Activated T-helper 17 cell treated with anti-CD3 and anti-CD28 coated beads, Interleukin-2, amount 50 U/mL, for 72 hours (primary cell): ENCODE measurements at regions not wholly inside any gene's neighbourhood (a gene's known extent, or its start where the extent isn't known, plus 50 kb on each side); places are given as distances from the start of the nearest gene placed in this dataset.

ENCODE experiments used
- ATAC-seq: fragments of 150-1000 bp; cut with Tn5 transposase; replicated peaks from 2 replicates; pipeline ENCODE4 v1.10.0; 2021; ENCODE audit warnings: mild to moderate bottlenecking, moderate library complexity
- H3K27ac Mint-ChIP-seq: one replicate; pipeline ENCODE4 v1.8.0; 2022; ENCODE audit warnings: mixed read lengths
- H3K27me3 Mint-ChIP-seq: one replicate; pipeline ENCODE4 v1.8.0; 2022; ENCODE audit warnings: mixed read lengths
- H3K36me3 Mint-ChIP-seq: one replicate; pipeline ENCODE4 v1.8.0; 2022; ENCODE audit warnings: low read depth, mild to moderate bottlenecking, mixed read lengths
- H3K4me1 Mint-ChIP-seq: one replicate; pipeline ENCODE4 v1.8.0; 2022; ENCODE audit warnings: mixed read lengths
- H3K4me3 Mint-ChIP-seq: one replicate; pipeline ENCODE4 v1.8.0; 2022; ENCODE audit warnings: mild to moderate bottlenecking, mixed read lengths
- H3K9me3 Mint-ChIP-seq: one replicate; pipeline ENCODE4 v1.8.0; 2022; ENCODE audit warnings: mixed read lengths

DNA sequence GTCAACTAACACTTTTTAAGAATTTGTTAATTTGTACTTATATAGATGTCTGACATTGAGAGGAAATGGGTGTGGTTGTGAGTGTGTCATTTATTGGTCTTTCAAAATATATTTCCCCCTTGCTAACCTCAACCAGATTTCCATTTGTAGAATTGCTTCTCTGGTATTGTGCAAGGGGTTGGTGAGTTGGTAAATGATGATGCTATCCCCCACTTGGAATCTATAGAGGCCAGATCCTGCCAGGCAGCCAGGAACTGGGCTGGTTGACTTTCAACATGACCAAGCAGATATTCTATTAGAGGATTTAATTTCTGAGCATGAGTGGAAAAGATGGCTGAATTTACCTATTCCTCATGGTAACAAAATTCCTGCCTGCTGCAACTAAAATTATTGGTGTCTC, 306.6 kb upstream of the KIF2A start:
- Mint-ChIP-seq H3K27ac (no peak overlapping the region), H3K36me3 (no peaks in the 10 kb centered on the region), H3K4me1 (no peaks in the 10 kb centered on the region), H3K9me3 (peaks cover 7% of the 10 kb centered on the region), H3K4me3 (no peak overlapping the region), H3K27me3 (peaks cover 3% of the 10 kb centered on the region)
- ATAC-seq, result no peak

DNA sequence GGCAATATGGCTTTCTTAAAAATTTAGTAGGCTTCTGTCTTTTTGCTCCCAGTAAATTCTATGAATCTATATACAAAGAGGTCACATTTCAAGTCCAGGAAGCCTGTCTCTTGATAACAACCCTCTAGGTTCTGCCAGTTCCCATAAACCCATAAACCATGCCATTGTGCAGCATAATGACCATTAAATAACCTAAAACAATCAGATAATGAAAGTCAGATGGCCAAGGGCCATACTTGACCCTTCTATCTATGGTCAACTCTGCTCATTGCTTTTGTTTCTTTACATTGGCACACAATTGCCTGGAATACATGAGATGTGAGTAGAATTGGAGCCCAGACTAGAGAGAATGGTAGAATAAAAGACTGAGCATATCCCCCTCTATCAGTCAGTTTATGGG, 305.4 kb upstream of the KIF2A start:
- Mint-ChIP-seq H3K9me3 (peaks cover 7% of the 10 kb centered on the region), H3K4me3 (no peak overlapping the region), H3K4me1 (no peaks in the 10 kb centered on the region), H3K27me3 (peaks cover 8% of the 10 kb centered on the region), H3K36me3 (no peaks in the 10 kb centered on the region), H3K27ac (no peak overlapping the region)
- no peak for ATAC-seq

- peaks cover 8% of the 10 kb centered on the region for H3K27me3 Mint-ChIP-seq
- H3K36me3 Mint-ChIP-seq, result no peaks in the 10 kb centered on the region
- H3K9me3 Mint-ChIP-seq, result peaks cover 7% of the 10 kb centered on the region
- ATAC-seq, result no peak
- H3K4me3 Mint-ChIP-seq, result no peak overlapping the region
- H3K27ac Mint-ChIP-seq, result no peak overlapping the region
- no peaks in the 10 kb centered on the region for H3K4me1 Mint-ChIP-seq
Observed at GRCh38 chr5:62001640-62002039, 304.4 kb upstream of the KIF2A start.

- Mint-ChIP-seq H3K36me3 (no peaks in the 10 kb centered on the region), H3K4me3 (no peak overlapping the region), H3K4me1 (no peaks in the 10 kb centered on the region), H3K27me3 (peaks cover 8% of the 10 kb centered on the region), H3K9me3 (peaks cover 7% of the 10 kb centered on the region), H3K27ac (no peak overlapping the region)
- no peak for ATAC-seq
Observed at GRCh38 chr5:62002436-62002835, 303.6 kb upstream of the KIF2A start.

- H3K4me1 Mint-ChIP-seq, result no peaks in the 10 kb centered on the region
- H3K9me3 Mint-ChIP-seq, result peaks cover 12% of the 10 kb centered on the region
- ATAC-seq, result no peak
Observed at GRCh38 chr5:62005551-62005950, 300.5 kb upstream of the KIF2A start.

GRCh38 chr5:62007457-62007856, 298.5 kb upstream of the KIF2A start:
- H3K4me3 Mint-ChIP-seq, result no peak overlapping the region
- no peak for ATAC-seq
- H3K36me3 Mint-ChIP-seq, result no peaks in the 10 kb centered on the region
- H3K27ac Mint-ChIP-seq, result no peak overlapping the region
- peaks cover 13% of the 10 kb centered on the region for H3K27me3 Mint-ChIP-seq
- H3K4me1 Mint-ChIP-seq, result no peaks in the 10 kb centered on the region
- H3K9me3 Mint-ChIP-seq, result peaks cover 10% of the 10 kb centered on the region

More at GRCh38 chr5:62005551-62005950, 300.5 kb upstream of the KIF2A start:
- H3K27ac Mint-ChIP-seq, result no peak overlapping the region
- H3K36me3 Mint-ChIP-seq, result no peaks in the 10 kb centered on the region
- H3K4me3 Mint-ChIP-seq, result no peak overlapping the region
- H3K27me3 Mint-ChIP-seq, result peaks cover 13% of the 10 kb centered on the region

DNA sequence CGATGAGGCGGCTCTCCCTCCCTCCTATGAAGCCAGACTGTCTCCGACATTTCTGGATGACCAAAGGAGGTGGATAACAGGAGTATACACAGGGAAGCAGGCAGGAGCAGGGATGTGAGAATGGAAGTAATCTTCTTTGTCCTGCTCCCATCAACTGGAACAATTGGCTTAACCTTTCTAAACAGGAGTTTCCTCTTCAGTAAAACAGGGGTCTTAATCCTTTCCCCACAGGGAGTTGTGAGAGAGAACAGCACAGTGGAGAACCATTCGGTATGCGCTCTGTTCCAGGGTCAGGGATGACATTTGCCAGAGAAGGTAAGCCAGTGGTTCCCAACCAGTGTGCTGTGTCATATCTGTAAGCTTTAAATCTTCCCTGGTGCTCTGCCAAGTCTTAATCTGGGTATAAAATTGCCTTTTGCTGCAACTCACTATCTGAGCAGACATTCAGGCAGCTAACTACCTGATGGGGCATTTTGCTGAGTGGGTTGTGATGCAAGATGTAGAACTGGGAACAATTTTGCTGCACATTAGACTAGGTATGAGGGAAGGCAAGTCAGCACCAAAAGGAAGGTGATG, 294.8 kb upstream of the KIF2A start:
- Mint-ChIP-seq H3K36me3 (no peaks in the 10 kb centered on the region), H3K4me3 (no peak overlapping the region), H3K4me1 (no peaks in the 10 kb centered on the region), H3K27me3 (peaks cover 5% of the 10 kb centered on the region), H3K27ac (no peak overlapping the region), H3K9me3 (peaks cover 11% of the 10 kb centered on the region)
- ATAC-seq, result no peak

GRCh38 chr5:62017092-62017491, 288.9 kb upstream of the KIF2A start:
- H3K36me3 Mint-ChIP-seq, result no peaks in the 10 kb centered on the region
- no peak overlapping the region for H3K27ac Mint-ChIP-seq
- peaks cover 11% of the 10 kb centered on the region for H3K9me3 Mint-ChIP-seq
- no peaks in the 10 kb centered on the region for H3K27me3 Mint-ChIP-seq
- no peaks in the 10 kb centered on the region for H3K4me1 Mint-ChIP-seq
- H3K4me3 Mint-ChIP-seq, result no peak overlapping the region
- ATAC-seq, result no peak

DNA sequence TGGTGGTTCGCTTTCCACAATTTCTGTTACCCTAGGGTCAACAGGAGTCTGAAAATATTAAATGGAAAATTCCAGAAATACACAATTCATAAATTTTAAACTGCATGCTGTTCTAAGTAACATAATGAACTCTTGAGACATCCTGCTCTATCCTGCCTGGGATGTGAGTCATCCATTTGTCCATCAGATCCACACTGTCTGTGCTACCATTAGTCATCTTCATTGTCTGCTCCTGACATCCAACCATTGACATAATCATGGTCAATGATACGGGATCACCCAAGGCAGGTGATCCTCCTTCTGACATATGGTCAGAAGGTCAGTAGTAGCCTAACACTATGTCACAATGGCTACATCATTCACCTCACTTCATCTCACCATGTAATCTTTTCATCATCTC, 276.7 kb upstream of the KIF2A start:
- no peaks in the 10 kb centered on the region for H3K36me3 Mint-ChIP-seq
- no peak overlapping the region for H3K4me3 Mint-ChIP-seq
- ATAC-seq, result no peak
- no peaks in the 10 kb centered on the region for H3K4me1 Mint-ChIP-seq
- no peak overlapping the region for H3K27ac Mint-ChIP-seq
- H3K9me3 Mint-ChIP-seq, result peaks cover 5% of the 10 kb centered on the region
- no peaks in the 10 kb centered on the region for H3K27me3 Mint-ChIP-seq

DNA sequence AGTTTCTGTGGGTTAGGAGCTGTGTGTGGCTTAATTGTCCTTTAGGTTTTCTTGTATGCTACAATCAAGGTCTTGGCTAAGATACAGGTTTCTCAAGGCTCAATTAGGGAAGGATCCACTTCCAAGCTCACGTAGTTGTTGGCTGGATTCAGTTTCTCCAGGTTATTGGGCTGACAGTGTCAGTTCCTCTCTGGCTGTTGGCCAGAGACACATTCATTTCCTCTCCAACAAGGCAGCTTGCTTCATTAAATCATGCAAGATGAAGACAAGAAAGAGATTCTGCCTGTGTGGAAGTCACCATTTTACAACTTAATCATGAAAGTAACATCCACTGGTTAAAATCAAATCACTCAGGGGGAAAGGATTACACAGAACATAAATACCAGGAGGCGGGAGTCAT, 275.7 kb upstream of the KIF2A start:
- no peaks in the 10 kb centered on the region for H3K36me3 Mint-ChIP-seq
- peaks cover 5% of the 10 kb centered on the region for H3K9me3 Mint-ChIP-seq
- no peaks in the 10 kb centered on the region for H3K4me1 Mint-ChIP-seq
- no peaks in the 10 kb centered on the region for H3K27me3 Mint-ChIP-seq
- ATAC-seq, result no peak
- no peak overlapping the region for H3K4me3 Mint-ChIP-seq
- H3K27ac Mint-ChIP-seq, result no peak overlapping the region

DNA sequence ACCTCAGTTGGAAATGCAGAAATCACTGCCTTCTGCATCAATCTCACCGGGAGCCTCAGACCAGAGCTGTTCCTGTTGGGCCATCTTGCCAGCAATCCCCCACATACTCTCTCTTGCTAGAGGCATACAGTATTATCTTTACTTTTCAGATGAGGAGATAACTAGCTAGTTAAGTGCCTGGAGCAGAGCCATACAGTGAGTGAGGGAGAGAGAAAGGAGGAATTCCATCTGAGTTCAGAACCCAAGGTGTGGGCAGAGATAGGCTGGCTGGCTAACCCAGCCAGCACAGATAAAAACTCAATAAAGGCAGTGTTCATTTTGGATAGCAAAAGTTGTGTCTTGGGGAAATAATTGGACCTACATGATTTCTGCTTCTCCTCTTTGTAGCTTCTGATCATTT, 268.0 kb upstream of the KIF2A start:
- H3K4me1 Mint-ChIP-seq, result no peaks in the 10 kb centered on the region
- ATAC-seq, result no peak
- H3K36me3 Mint-ChIP-seq, result no peaks in the 10 kb centered on the region
- no peak overlapping the region for H3K27ac Mint-ChIP-seq
- H3K9me3 Mint-ChIP-seq, result peaks cover 5% of the 10 kb centered on the region
- no peak overlapping the region for H3K4me3 Mint-ChIP-seq
- peaks cover 8% of the 10 kb centered on the region for H3K27me3 Mint-ChIP-seq

- Mint-ChIP-seq H3K36me3 (no peaks in the 10 kb centered on the region), H3K4me1 (no peaks in the 10 kb centered on the region), H3K27me3 (peaks cover 8% of the 10 kb centered on the region), H3K9me3 (peaks cover 2% of the 10 kb centered on the region), H3K27ac (no peak overlapping the region), H3K4me3 (no peak overlapping the region)
- no peak for ATAC-seq
Observed at GRCh38 chr5:62041156-62041756, 264.8 kb upstream of the KIF2A start.

GRCh38 chr5:62042007-62042406, 264.0 kb upstream of the KIF2A start:
- ATAC-seq, result no peak
- Mint-ChIP-seq H3K9me3 (no peaks in the 10 kb centered on the region), H3K4me1 (no peaks in the 10 kb centered on the region), H3K4me3 (no peak overlapping the region), H3K36me3 (no peaks in the 10 kb centered on the region), H3K27ac (no peak overlapping the region), H3K27me3 (peaks cover 8% of the 10 kb centered on the region)

GRCh38 chr5:62043289-62044280, 262.4 kb upstream of the KIF2A start:
- H3K4me1 Mint-ChIP-seq, result no peaks in the 10 kb centered on the region
- no peak overlapping the region for H3K4me3 Mint-ChIP-seq
- H3K36me3 Mint-ChIP-seq, result no peaks in the 10 kb centered on the region
- no peak overlapping the region for H3K27ac Mint-ChIP-seq
- H3K27me3 Mint-ChIP-seq, result peaks cover 8% of the 10 kb centered on the region
- ATAC-seq, result no peak
- H3K9me3 Mint-ChIP-seq, result peaks cover 4% of the 10 kb centered on the region

DNA sequence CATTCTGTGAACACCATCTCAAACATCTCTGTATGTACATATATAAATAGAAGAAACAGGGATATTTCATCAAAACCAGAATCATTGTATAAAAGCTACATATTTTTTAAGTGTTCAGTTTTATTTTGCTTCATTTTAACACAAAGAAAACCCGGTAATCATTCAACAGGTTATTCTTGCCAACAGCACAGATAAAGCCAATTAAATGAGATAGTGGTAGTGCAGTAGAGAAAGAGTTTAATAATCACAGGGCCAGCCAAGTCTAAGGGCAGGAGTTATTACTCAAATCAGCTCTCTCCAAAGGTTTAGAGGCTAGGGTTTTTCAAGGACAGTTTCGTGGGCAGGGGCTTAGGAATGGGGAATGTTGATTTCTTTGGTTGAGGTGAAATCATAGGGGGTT, 261.0 kb upstream of the KIF2A start:
- Mint-ChIP-seq H3K4me1 (no peaks in the 10 kb centered on the region), H3K4me3 (no peak overlapping the region), H3K36me3 (no peaks in the 10 kb centered on the region), H3K9me3 (peaks cover 4% of the 10 kb centered on the region), H3K27me3 (no peaks in the 10 kb centered on the region), H3K27ac (no peak overlapping the region)
- ATAC-seq, result no peak
